PC-3 (cell line): ENCODE measurements at regions not wholly inside any gene's neighbourhood (a gene's known extent, or its start where the extent isn't known, plus 50 kb on each side); places are given as distances from the start of the nearest gene placed in this dataset.

Experiments used
- ATAC-seq: fragments of 200-7000 bp; cut with Tn5 transposase; 2 replicates; pipeline ENCODE4 v1.9.1; 2020; ENCODE audit warnings: mild to moderate bottlenecking, moderate library complexity
- BruUV-seq: library from RNA; stranded (reverse); fragments of 400-500 nt; replicated peaks from 2 replicates; lab custom pipeline; 2021; lab: Mats Ljungman, UMichigan
- CTCF ChIA-PET: fragments of 300-600 bp; sonication (Branson Sonifier 250); formaldehyde crosslinking; loops from one replicate; lab custom pipeline; 2022; ENCODE audit warnings: antibody characterized with exemption; lab: Charles Lee
- POLR2A ChIA-PET: fragments of 300-600 bp; sonication (Branson Sonifier 250); formaldehyde crosslinking; loops from one replicate; lab custom pipeline; 2022; ENCODE audit warnings: antibody characterized with exemption; ENCODE audit not compliant: unreplicated experiment; lab: Charles Lee
- DNase-seq: peaks from one replicate; pipeline ENCODE4 v3.0.0-alpha.2; 2015
- H2AFZ ChIP-seq: fragments of 300-600 bp; sonication (generic); 2 replicates; pipeline ENCODE4 v1.6.0; 2016; ENCODE audit warnings: antibody characterized with exemption, low read length
- H3F3A ChIP-seq: fragments of 300-600 bp; sonication (generic); one replicate; pipeline ENCODE4 v1.6.0; 2017; ENCODE audit warnings: antibody characterized with exemption, low read length, control low read depth, mild to moderate bottlenecking; ENCODE audit not compliant: unreplicated experiment
- H3K27ac ChIP-seq: fragments of 300-600 bp; sonication (generic); 2 replicates; pipeline ENCODE4 v1.5.1; 2016; ENCODE audit warnings: mild to moderate bottlenecking, low read length
- H3K27me3 ChIP-seq: fragments of 300-600 bp; sonication (generic); 2 replicates; pipeline ENCODE4 v1.6.1; 2016; ENCODE audit warnings: low read length, mixed read lengths
- H3K36me3 ChIP-seq: fragments of 300-600 bp; sonication (generic); 2 replicates; pipeline ENCODE4 v1.6.1; 2016; ENCODE audit warnings: low read depth, mixed run types, low read length, mixed read lengths
- H3K4me1 ChIP-seq: fragments of 300-600 bp; sonication (generic); 2 replicates; pipeline ENCODE4 v1.5.1; 2016; ENCODE audit warnings: low read length; ENCODE audit not compliant: insufficient read depth
- H3K4me2 ChIP-seq: fragments of 300-600 bp; sonication (generic); 2 replicates; pipeline ENCODE4 v1.6.0; 2016; ENCODE audit warnings: low read length
- H3K4me3 ChIP-seq: fragments of 300-600 bp; sonication (generic); 2 replicates; pipeline ENCODE4 v1.5.1; 2016; ENCODE audit warnings: mild to moderate bottlenecking, low read length, mixed read lengths
- H3K79me2 ChIP-seq: fragments of 300-600 bp; sonication (generic); 2 replicates; pipeline ENCODE4 v1.6.1; 2017; ENCODE audit warnings: low read length, mixed read lengths
- H3K9ac ChIP-seq: fragments of 300-600 bp; sonication (generic); 2 replicates; pipeline ENCODE4 v1.6.0; 2016; ENCODE audit warnings: mild to moderate bottlenecking, low read length
- H3K9me2 ChIP-seq: fragments of 300-600 bp; sonication (generic); replicated peaks from 2 replicates; pipeline ENCODE4 v1.6.1; 2016; ENCODE audit warnings: mixed run types, low read length, mixed read lengths
- H3K9me3 ChIP-seq: fragments of 300-600 bp; sonication (generic); 2 replicates; pipeline ENCODE4 v1.6.1; 2016; ENCODE audit warnings: low read length, mixed read lengths
- H4K20me1 ChIP-seq: fragments of 300-600 bp; sonication (generic); 2 replicates; pipeline ENCODE4 v1.6.1; 2016; ENCODE audit warnings: low read length, mixed read lengths
- EZH2 ChIP-seq: fragments of 300-600 bp; sonication (generic); IDR thresholded peaks from one replicate; pipeline ENCODE4 v1.6.1; 2017; ENCODE audit warnings: antibody characterized with exemption, mild to moderate bottlenecking, low read length; ENCODE audit not compliant: unreplicated experiment
- EZH2phosphoT487 ChIP-seq: fragments of 300-600 bp; sonication (generic); IDR thresholded peaks from 2 replicates; pipeline ENCODE4 v1.6.1; 2018; ENCODE audit warnings: mild to moderate bottlenecking, antibody characterized with exemption, low read length, borderline replicate concordance
- intact Hi-C: fragments of 100-400 bp; cut with micrococcal nuclease; formaldehyde crosslinking; loops from 2 replicates; pipeline ENCODE4 v1.9.0; 2023
- TF ChIP-seq, protein P1 (sequence below): fragments of 300-600 bp; sonication (generic); conservative IDR thresholded peaks from 2 replicates; pipeline ENCODE4 v1.5.1; 2017; ENCODE audit warnings: antibody characterized with exemption, low read depth, mild to moderate bottlenecking, low read length

DNA sequence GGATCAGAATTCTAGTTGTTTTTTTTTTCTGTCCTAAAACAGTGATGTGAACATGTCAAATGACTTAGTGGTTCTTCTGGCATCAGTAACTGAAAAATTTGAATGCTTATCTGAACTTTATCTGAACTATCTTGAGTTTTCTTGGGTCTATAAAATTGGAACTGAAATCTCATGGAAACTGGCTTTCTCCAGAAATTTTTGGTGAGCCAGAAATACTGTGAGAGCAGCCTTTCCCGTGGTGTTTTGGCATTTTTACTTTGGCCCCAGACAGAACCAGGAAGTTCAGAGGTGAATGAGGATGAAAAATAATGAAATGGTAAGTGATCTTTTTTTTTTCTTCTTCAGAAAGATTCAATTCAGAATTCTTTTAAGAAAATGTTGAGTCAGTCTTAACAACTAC lies 89.5 kb upstream of the CCDC91 start:
- POLR2A ChIA-PET, result no interaction called here

DNA sequence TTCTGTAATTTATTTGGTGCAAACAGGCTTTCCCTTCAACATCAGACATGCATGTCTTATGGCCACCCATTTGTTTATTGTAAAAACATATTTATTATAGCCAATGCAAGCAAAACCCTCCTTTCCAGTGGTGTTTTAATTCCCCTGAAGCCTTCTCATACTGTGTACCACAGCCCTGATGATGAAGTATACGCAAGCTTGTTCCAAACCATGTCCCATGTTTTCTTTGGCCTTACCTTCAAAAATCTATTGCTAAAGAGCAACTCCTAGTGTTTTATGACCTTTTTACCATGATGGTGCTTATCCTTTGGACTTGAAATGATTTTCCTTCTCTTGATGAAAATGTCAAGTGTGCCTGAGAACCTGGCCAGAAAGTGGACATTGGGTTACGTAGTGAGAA lies 85.9 kb upstream of the CCDC91 start:
- CTCF ChIA-PET, result no interaction called here
- no peaks in the 10 kb centered on the region for H3F3A ChIP-seq
- H3K9ac ChIP-seq, result no peak overlapping the region
- H3K9me3 ChIP-seq, result no peaks in the 10 kb centered on the region
- ATAC-seq (no peak), DNase-seq (no peak)
- no peak overlapping the region for H3K4me3 ChIP-seq
- H3K27me3 ChIP-seq, result no peaks in the 10 kb centered on the region
- no peaks in the 10 kb centered on the region for H3K9me2 ChIP-seq
- no peaks in the 10 kb centered on the region for H3K36me3 ChIP-seq
- peaks cover 3% of the 10 kb centered on the region; the same call in 1 of the 2 replicates for H3K4me1 ChIP-seq
- no peak overlapping the region for H3K27ac ChIP-seq
- no peaks in the 10 kb centered on the region for H4K20me1 ChIP-seq
- POLR2A ChIA-PET, result no interaction called here
- TF ChIP-seq EZH2 (no peak), EZH2phosphoT487 (no peak)
- TF ChIP-seq, protein P1, sequence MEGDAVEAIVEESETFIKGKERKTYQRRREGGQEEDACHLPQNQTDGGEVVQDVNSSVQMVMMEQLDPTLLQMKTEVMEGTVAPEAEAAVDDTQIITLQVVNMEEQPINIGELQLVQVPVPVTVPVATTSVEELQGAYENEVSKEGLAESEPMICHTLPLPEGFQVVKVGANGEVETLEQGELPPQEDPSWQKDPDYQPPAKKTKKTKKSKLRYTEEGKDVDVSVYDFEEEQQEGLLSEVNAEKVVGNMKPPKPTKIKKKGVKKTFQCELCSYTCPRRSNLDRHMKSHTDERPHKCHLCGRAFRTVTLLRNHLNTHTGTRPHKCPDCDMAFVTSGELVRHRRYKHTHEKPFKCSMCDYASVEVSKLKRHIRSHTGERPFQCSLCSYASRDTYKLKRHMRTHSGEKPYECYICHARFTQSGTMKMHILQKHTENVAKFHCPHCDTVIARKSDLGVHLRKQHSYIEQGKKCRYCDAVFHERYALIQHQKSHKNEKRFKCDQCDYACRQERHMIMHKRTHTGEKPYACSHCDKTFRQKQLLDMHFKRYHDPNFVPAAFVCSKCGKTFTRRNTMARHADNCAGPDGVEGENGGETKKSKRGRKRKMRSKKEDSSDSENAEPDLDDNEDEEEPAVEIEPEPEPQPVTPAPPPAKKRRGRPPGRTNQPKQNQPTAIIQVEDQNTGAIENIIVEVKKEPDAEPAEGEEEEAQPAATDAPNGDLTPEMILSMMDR, result no peak
- H2AFZ ChIP-seq, result no peak overlapping the region
- intact Hi-C loops, result no loop called here
- BruUV-seq, result no TSS peak
- H3K4me2 ChIP-seq, result no peak overlapping the region
- H3K79me2 ChIP-seq, result no peaks in the 10 kb centered on the region

More for the DNA sequence above, 89.5 kb upstream of the CCDC91 start:
- Histone ChIP-seq H2AFZ (no peak overlapping the region), H3K27me3 (no peaks in the 10 kb centered on the region), H3K9me3 (no peaks in the 10 kb centered on the region), H3K36me3 (no peaks in the 10 kb centered on the region), H3F3A (no peaks in the 10 kb centered on the region), H4K20me1 (no peaks in the 10 kb centered on the region), H3K27ac (no peak overlapping the region), H3K4me1 (no peaks in the 10 kb centered on the region), H3K9me2 (no peaks in the 10 kb centered on the region), H3K9ac (no peak overlapping the region), H3K4me3 (no peak overlapping the region), H3K4me2 (no peak overlapping the region), H3K79me2 (no peaks in the 10 kb centered on the region)
- BruUV-seq, result no TSS peak
- CTCF ChIA-PET, result no interaction called here
- DNase-seq (no peak), ATAC-seq (no peak)
- intact Hi-C loops, result no loop called here
- TF ChIP-seq EZH2, result no peak

DNA sequence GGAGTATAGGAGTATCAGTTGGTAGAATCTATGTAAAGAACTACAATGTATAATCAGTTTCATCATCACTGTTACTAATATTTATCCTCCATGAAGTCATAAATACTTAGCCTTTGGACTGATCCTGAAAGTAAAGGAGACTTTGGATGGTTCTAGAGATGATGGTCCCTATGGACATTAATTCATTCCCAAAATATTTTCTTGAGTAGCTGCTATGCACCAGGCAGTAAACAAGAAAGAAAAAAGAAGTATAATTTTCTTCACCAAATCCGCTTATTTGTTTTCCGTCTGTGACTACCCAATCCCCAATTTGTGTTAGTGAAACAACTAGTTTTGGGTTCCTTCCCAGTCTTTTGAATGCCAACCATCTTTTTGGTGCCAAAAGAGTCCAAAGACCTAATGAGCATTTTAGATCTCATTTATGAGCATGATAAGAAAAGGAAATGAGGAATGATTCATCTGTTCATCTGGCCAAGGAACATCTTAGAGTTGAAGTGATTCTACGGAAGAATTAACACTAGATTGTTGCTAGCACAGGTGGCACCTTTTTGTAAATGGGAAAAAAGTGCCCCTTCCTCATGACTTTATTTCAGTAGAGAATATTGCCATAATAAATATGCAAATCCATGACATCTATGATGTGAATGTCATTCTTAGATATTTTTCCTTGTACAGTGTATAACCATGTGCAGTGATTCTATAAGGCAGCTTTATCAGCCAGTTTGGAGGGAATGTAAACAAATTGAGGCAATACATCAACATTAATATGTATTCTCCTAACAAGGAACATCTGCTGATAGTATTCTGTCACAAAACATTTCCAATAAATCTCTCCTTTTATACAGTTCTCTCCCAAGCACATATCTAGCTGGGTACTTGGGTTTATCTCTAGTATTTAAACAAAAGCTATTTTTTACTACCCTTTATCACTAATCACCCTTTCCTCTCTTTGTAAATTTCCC lies 85.1 kb upstream of the CCDC91 start:
- TF ChIP-seq EZH2 (no peak), EZH2phosphoT487 (no peak)
- TF ChIP-seq, protein P1, result no peak
- Histone ChIP-seq H3K36me3 (no peaks in the 10 kb centered on the region), H4K20me1 (no peaks in the 10 kb centered on the region), H3K4me1 (peaks cover 8% of the 10 kb centered on the region; the same call in 1 of the 2 replicates), H3K4me2 (no peak overlapping the region), H2AFZ (no peak overlapping the region), H3K9me3 (no peaks in the 10 kb centered on the region), H3F3A (no peaks in the 10 kb centered on the region), H3K27ac (no peak overlapping the region), H3K4me3 (no peak overlapping the region), H3K9ac (no peak overlapping the region), H3K79me2 (no peaks in the 10 kb centered on the region), H3K9me2 (no peaks in the 10 kb centered on the region), H3K27me3 (no peaks in the 10 kb centered on the region)
- DNase-seq (no peak), ATAC-seq (no peak)
- BruUV-seq, result no TSS peak
- POLR2A ChIA-PET, result no interaction called here
- CTCF ChIA-PET, result no interaction called here
- intact Hi-C loops, result no loop called here
